ENCODE measurements at regions not wholly inside any gene's neighbourhood (a gene's known extent, or its start where the extent isn't known, plus 50 kb on each side); places are given as distances from the start of the nearest gene placed in this dataset.

DNA sequence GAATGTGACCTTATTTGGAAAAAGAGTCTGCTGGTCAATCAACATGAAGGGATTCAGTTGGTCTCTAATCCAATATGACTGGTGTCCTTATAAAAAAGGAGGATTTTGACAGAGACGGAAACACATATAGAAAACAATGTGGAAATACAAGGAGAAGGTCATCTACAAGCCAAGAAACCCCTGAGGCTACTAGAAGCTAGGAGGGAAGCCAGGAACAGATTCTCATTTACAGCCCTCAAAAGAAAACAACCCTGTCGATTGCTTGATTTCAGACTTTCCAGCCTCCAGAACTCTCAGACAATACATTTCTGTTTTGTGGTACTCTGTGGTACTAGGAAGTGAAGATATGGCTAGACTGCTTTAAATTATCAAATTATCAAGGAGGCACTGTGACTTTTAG lies 162.9 kb upstream of the IGF1R start:
- TF ChIP-seq EZH2 (IDR thresholded peaks at IDR 0.05) (no peak), POLR2AphosphoS5 (IDR thresholded peaks at IDR 0.05; ENCODE audit: borderline replicate concordance, low read depth, low read length) (no peak), FOXP2 (optimal IDR thresholded peaks at IDR 0.05; ENCODE audit: control extremely low read depth, extremely low read length, insufficient read depth) (no peak)
